Activated T-cell treated with anti-CD3 and anti-CD28 coated beads, Interleukin-2, amount 50 U/mL, for 4 hours (primary cell): ENCODE measurements at regions not wholly inside any gene's neighbourhood (a gene's known extent, or its start where the extent isn't known, plus 50 kb on each side); places are given as distances from the start of the nearest gene placed in this dataset.

Experiments
- ATAC-seq, 2 donors: fragments of 200-7000 bp; cut with Tn5 transposase; one replicate each; pipeline ENCODE4 v1.10.0; 2021
- DNase-seq: peaks from one replicate; pipeline ENCODE4 v3.0.0-alpha.2; 2020
- H3K27me3 Mint-ChIP-seq: one replicate; pipeline ENCODE4 v1.8.0; 2021; ENCODE audit warnings: low read depth, mixed read lengths
- H3K36me3 Mint-ChIP-seq: one replicate; pipeline ENCODE4 v1.8.0; 2022; ENCODE audit warnings: mixed read lengths; ENCODE audit not compliant: insufficient read depth
- H3K4me1 Mint-ChIP-seq: one replicate; pipeline ENCODE4 v1.8.0; 2021; ENCODE audit warnings: low read depth, mixed read lengths
- H3K4me3 Mint-ChIP-seq: one replicate; pipeline ENCODE4 v1.8.0; 2021; ENCODE audit warnings: mild to moderate bottlenecking, moderate library complexity, mixed read lengths
- H3K9me3 Mint-ChIP-seq: one replicate; pipeline ENCODE4 v1.8.0; 2021; ENCODE audit warnings: mixed read lengths

DNA sequence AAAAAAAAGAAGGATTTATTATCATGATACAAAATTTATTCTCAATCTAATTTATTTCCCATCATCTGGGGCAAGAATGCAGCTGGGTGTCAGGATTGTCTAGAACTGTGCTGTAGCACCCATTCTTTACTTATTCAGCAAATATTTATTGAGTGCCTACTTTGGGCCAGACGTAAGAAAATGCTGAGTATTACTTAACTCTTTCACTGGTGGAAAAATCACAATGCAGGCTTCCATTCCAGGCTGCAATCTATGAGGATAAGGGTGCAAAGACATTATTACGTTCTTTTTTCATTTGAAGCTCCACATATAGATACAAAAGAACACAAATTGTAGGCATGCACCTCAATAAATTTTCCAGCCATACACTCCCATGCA is 86.0 kb upstream of the CDKN3 start:
- ATAC-seq (no peak), DNase-seq (no peak)
- Mint-ChIP-seq H3K36me3 (no peaks in the 10 kb centered on the region), H3K27me3 (peaks cover 7% of the 10 kb centered on the region), H3K9me3 (no peaks in the 10 kb centered on the region), H3K4me3 (no peak overlapping the region), H3K4me1 (no peaks in the 10 kb centered on the region)

DNA sequence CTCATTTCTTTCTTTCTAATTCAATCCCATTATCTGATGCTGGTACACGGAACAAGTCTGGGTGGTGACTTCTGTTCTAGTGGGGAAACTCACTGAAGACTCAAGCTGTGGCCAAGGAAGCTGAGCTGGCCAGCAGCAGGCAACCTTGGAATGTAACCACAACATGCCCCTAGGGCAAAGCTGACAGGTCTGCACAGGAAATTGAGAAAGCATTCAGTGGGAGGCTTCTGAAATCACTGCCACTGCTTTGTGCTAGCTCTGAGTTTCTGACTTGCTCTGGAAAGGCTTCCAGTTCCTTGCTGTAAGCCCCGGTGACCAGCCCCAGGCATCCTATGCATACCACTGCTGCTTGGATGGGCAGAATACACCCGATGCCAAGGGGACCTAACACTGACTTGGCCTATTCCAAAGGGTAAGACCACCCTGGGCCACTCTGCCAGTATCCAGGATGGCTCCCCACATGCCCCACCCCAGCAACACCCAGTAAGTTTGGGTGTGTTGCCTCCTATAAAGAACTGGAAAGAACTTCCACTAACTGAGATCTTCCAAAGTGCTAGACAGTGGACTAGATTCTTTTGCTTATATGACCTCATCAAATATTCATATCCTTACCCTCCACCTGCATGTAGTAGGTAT is 84.5 kb upstream of the CDKN3 start:
- no peaks in the 10 kb centered on the region for H3K9me3 Mint-ChIP-seq
- ATAC-seq: no peak
- H3K4me1 Mint-ChIP-seq: no peaks in the 10 kb centered on the region

DNA sequence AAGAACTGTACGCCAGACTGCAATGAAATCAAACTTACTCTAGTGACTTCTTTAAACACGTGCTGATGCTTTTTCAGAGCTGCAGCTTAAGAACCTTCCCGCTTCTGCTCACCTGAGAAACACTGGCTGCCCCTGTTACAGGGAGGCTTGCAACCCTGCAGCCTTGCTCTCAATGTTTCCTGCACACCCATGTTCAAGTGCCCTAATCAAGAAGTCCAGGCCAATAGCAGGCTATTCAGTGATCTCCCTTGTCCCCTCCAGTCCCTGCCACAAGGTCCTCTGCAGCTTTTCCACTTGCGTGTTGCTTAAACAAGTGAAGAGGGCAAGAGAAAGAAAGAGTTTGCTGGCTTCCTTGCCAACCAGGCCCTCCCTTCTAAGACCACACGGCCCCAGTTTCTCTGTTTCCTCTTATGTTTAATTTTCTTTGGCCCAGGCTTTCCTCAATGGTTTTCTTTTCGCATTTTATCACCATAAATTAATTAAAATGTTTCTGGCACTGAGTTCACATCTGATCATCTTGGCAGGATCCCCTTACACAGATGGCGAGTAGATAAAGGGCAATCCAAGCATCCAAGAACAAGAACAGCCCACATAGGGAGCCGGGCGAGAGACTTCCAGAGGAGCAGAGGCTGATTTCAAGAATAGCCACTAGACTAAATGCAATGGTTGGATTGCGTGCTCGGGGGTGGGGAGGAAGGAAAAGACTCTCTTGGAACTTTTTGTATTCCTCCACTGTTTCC is 82.3 kb upstream of the CDKN3 start:
- H3K4me1 Mint-ChIP-seq: no peaks in the 10 kb centered on the region
- no peaks in the 10 kb centered on the region for H3K9me3 Mint-ChIP-seq
- no peak for DNase-seq
- peaks cover 7% of the 10 kb centered on the region for H3K27me3 Mint-ChIP-seq
- no peaks in the 10 kb centered on the region for H3K36me3 Mint-ChIP-seq
- no peak overlapping the region for H3K4me3 Mint-ChIP-seq
- no peak for ATAC-seq

More for the DNA sequence above, 84.5 kb upstream of the CDKN3 start:
- Mint-ChIP-seq H3K36me3 (no peaks in the 10 kb centered on the region), H3K27me3 (peaks cover 7% of the 10 kb centered on the region), H3K4me3 (no peak overlapping the region)
- DNase-seq: no peak

DNA sequence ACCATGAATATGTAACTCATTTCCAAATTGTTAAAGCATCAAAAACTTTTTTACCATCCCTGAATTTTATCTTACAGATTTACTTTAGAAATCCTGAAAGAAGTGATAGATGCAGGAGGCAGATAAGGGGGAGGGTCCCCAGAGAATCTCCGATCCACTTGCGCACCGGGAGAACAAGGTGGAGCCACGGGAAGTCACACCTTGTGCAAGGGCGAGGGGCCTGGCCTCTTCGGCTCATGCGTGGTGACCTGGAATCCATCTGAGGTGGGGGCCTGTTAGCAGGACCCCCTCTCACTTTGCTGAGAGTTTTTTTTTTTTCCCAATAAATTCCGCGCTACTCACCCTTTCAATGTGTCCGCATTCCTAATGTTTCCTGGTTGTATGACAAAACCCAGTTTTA is 80.2 kb upstream of the CDKN3 start:
- Mint-ChIP-seq H3K9me3 (no peaks in the 10 kb centered on the region), H3K27me3 (peaks cover 7% of the 10 kb centered on the region), H3K4me1 (no peaks in the 10 kb centered on the region), H3K4me3 (no peak overlapping the region), H3K36me3 (no peaks in the 10 kb centered on the region)
- DNase-seq (no peak), ATAC-seq (no peak)

DNA sequence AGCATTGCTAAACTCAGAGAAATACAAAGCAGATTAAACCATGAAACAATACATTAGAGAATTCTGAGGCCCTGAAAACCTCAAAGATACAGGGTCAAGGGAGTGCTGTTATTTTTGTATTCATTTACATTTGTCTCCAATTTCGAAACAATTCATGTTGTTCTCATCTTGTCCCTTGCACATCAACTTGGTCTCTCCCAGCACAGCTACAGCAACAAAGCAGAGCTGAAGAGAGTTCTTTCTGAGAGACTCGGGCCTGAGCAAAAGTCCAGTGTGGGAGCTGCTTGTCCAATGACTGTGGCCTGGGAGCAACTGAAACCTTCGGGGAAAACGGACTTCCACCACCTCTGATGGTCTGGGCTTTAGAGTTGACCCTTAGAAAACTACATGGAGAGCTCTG is 79.4 kb upstream of the CDKN3 start:
- no peak for DNase-seq
- H3K4me3 Mint-ChIP-seq: no peak overlapping the region
- H3K9me3 Mint-ChIP-seq: no peaks in the 10 kb centered on the region
- H3K36me3 Mint-ChIP-seq: no peaks in the 10 kb centered on the region
- no peaks in the 10 kb centered on the region for H3K4me1 Mint-ChIP-seq
- no peak for ATAC-seq
- peaks cover 4% of the 10 kb centered on the region for H3K27me3 Mint-ChIP-seq

DNA sequence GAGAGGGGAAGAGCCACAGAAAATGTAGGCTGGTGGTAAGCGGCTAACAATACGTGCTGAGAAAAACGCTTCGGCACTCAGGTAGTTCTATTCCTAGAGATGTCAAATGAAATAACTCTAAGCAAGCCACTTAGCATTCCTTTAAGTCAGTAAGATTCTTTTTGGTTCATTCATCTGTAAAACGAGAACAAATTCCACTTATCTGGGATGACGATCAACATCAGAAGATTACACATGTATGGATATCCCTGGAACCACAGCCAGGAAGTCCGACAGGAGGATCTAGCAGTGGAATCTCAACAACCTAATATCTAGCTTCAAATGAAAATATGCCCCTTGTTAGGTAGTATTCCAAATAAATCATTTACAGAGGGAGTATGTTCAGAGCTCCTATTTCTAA is 74.6 kb upstream of the CDKN3 start:
- Mint-ChIP-seq H3K36me3 (no peaks in the 10 kb centered on the region), H3K4me3 (no peak overlapping the region), H3K9me3 (no peaks in the 10 kb centered on the region), H3K27me3 (peaks cover 6% of the 10 kb centered on the region), H3K4me1 (no peaks in the 10 kb centered on the region)
- ATAC-seq (no peak), DNase-seq (no peak)

DNA sequence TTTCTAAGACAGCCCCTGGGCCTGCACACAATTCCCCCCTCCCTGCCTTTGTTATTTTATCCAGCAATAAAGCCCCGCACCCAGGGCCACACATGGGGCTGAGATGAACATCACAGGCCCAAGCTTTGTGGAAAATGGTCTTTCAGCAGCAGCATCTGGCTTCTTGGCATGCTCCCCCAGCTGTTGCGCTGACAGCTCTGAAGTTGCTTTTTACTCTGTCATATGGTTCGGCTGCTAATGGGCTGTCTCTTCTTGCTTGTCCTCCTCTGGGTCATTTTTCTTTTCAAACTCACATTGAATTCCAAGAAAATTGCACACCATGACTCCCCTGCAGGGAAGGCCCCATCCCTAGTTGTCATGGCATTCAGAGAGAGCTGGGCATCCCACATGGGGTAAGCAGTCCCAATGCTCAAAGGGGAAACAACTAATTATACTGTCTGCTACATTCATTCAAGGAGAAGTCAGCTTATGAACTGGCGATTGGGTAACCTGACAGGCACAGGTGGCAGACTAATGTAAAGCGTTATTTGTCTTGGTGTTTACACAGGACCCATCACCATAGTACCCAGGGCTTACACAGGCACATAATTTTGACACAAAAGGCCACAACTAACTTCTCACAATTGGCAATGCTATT is 74.0 kb upstream of the CDKN3 start:
- Mint-ChIP-seq H3K9me3 (no peaks in the 10 kb centered on the region), H3K36me3 (no peaks in the 10 kb centered on the region), H3K4me1 (no peaks in the 10 kb centered on the region), H3K27me3 (peaks cover 9% of the 10 kb centered on the region), H3K4me3 (no peak overlapping the region)
- ATAC-seq (no peak), DNase-seq (no peak)

DNA sequence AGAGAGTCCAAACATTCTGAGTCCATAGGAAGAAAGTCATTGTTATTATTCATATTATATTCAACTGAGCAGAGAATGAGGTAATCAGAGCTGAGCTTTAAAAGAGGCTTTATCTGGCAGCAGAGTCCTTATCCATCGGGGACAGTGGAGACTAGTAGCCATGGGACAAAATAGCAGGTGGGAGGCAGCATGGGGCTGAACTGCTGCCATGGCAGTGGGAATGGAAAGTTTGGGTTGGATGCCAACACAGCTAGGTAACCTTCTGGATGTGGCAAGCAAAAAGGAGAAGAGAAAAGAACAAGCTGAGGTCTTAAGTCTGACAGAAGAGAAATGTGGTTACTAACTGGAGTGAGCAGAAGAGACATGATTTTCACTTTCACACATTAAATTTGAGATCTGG is 71.0 kb upstream of the CDKN3 start:
- no peak for DNase-seq
- no peak for ATAC-seq
- H3K9me3 Mint-ChIP-seq: no peaks in the 10 kb centered on the region
- peaks cover 21% of the 10 kb centered on the region for H3K27me3 Mint-ChIP-seq
- no peaks in the 10 kb centered on the region for H3K36me3 Mint-ChIP-seq
- no peak overlapping the region for H3K4me3 Mint-ChIP-seq
- no peaks in the 10 kb centered on the region for H3K4me1 Mint-ChIP-seq

DNA sequence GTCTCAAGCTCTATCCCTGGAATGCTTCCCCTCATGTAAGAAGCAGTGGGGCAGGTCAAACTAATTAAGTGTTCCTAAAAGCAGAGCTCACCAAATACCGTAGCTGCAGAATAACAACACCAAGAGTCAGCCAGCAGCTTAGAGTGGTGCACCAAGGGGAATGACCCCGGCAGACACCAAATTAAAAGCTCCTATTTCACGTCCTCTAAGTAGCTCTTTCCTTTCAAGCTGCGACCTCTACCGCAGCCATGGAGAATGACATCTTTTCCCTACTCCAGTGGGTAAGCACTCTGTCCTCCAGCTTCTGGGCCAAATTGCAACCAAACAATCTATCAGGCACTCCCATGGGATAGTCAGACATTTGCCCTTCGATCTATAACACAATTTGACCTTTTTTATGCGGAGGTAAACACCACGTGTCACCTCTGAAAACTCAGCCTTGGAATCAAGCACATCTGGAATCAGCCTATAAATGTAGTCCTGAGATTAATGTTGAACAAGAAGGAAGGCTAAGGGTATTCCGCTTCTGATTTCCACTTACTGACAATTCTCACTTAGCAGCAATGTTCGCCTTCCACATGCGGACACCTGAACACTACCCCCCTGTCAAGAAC is 67.6 kb upstream of the CDKN3 start:
- H3K27me3 Mint-ChIP-seq: peaks cover 29% of the 10 kb centered on the region
- no peaks in the 10 kb centered on the region for H3K36me3 Mint-ChIP-seq
- no peaks in the 10 kb centered on the region for H3K4me1 Mint-ChIP-seq
- H3K9me3 Mint-ChIP-seq: no peaks in the 10 kb centered on the region
- H3K4me3 Mint-ChIP-seq: no peak overlapping the region
- DNase-seq (no peak), ATAC-seq (no peak)

DNA sequence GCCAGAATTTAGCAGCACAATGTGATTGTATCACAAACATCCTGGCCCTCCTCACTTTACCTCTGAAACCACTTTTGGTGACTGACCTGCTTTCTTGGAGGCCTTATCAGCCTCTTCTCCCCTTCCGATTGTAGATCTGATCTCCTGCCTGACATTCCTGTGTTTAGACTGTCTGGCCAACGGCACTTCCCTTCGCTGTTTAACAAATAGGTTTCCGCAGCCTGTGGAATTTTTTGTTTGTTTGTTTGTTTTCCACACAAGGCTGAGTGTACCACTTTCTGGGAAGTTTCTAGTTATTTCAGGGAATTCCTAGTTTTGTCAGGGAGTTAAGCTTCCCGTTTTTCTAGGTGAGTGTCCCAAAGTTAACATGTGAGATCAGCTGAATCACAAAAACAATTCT is 65.9 kb upstream of the CDKN3 start:
- DNase-seq (no peak), ATAC-seq (no peak)
- H3K4me3 Mint-ChIP-seq: no peak overlapping the region
- no peaks in the 10 kb centered on the region for H3K9me3 Mint-ChIP-seq
- H3K36me3 Mint-ChIP-seq: no peaks in the 10 kb centered on the region
- peaks cover 29% of the 10 kb centered on the region for H3K27me3 Mint-ChIP-seq
- no peaks in the 10 kb centered on the region for H3K4me1 Mint-ChIP-seq

DNA sequence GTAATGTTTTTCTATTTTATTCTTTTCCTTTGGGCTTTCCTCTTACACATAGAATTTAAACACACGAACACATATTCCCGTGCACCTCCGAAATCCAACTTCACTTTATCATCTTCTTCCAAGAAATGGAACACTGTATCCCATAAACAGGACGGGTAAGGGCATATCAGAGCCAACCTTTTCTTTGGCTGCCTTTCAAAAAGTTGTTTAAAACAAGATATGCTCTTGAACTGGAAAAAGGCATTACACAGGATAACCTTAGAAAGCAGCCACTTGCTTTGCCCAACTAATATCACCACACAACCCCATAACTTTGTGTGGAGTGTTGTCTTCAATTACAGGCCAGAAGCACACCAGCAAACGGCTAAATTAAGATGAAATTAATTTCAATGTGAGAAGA is 65.3 kb upstream of the CDKN3 start:
- peaks cover 28% of the 10 kb centered on the region for H3K27me3 Mint-ChIP-seq
- no peak for DNase-seq
- no peaks in the 10 kb centered on the region for H3K9me3 Mint-ChIP-seq
- H3K4me3 Mint-ChIP-seq: no peak overlapping the region
- no peaks in the 10 kb centered on the region for H3K4me1 Mint-ChIP-seq
- no peaks in the 10 kb centered on the region for H3K36me3 Mint-ChIP-seq
- ATAC-seq: no peak

DNA sequence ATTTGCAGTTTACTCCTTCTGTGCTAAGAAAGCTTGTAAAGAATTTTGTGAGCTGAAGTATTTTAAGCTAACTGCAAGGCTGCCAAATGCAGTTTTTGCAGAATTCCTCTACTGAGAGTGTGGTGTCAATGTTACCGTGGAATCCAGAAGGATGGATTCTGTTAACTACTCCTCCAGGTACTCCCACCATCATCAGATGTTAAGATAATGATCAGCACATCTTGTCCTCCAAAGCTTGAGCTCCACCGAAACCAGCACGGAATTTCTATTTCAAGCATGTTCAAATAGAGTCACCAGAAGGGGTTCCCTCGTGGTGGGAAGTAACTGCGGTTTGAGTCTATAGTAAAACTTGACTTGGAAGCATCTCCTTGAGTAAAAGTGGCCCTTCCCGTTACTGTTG is 64.3 kb upstream of the CDKN3 start:
- peaks cover 26% of the 10 kb centered on the region for H3K27me3 Mint-ChIP-seq
- ATAC-seq (no peak), DNase-seq (no peak)
- no peaks in the 10 kb centered on the region for H3K9me3 Mint-ChIP-seq
- H3K4me3 Mint-ChIP-seq: no peak overlapping the region
- no peaks in the 10 kb centered on the region for H3K36me3 Mint-ChIP-seq
- H3K4me1 Mint-ChIP-seq: no peaks in the 10 kb centered on the region

DNA sequence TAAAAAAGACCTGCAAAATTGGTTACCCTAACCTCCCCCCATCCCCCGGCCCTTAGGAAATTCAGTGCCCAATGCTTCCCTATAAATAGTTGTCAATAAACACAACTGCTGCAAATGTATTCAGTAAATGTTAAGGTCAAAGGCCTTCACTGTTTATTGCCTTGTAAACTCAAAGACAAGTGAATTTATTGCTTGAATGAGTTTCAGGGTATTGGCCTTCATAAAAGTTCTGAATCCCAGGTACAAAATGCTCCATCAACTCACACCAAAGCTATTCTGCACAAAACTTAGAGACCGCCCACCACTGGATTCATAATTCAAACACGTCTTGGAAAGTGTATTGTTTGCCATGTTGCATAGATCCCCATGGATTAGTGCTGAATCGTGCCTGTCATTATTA is 63.3 kb upstream of the CDKN3 start:
- H3K36me3 Mint-ChIP-seq: no peaks in the 10 kb centered on the region
- no peaks in the 10 kb centered on the region for H3K4me1 Mint-ChIP-seq
- no peak for DNase-seq
- peaks cover 21% of the 10 kb centered on the region for H3K27me3 Mint-ChIP-seq
- ATAC-seq: no peak
- no peak overlapping the region for H3K4me3 Mint-ChIP-seq
- H3K9me3 Mint-ChIP-seq: no peaks in the 10 kb centered on the region

DNA sequence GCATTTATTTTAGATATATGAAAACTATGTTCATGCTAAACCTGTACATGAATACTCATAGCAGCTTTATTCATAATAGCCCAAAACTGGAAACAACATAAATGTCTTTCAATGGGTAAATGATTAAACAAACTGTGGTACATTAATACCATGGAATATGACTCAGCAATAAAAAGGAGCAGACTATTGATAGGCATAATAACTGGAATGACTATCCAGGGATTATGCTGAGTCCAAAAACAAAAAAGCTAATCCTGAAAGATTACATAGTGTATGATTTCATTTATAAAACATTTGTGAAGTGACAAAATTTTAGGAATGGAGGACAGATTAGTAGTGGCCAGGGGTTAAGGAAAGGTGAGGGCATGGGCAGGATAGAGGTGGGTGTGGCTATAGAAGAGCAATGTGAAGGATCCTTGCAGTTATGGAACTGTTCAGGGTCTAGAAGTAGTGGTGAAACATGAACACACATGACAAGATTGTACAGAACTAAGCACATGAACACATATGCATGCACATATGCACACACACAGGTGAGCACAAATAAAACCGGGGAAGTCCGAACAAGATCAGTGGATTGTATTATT is 61.1 kb upstream of the CDKN3 start:
- Mint-ChIP-seq H3K4me3 (no peak overlapping the region), H3K27me3 (peaks cover 12% of the 10 kb centered on the region), H3K36me3 (no peaks in the 10 kb centered on the region), H3K9me3 (no peaks in the 10 kb centered on the region), H3K4me1 (no peaks in the 10 kb centered on the region)
- DNase-seq (no peak), ATAC-seq (no peak)
